PC-3 (cell line): ENCODE measurements at regions not wholly inside any gene's neighbourhood (a gene's known extent, or its start where the extent isn't known, plus 50 kb on each side); places are given as distances from the start of the nearest gene placed in this dataset.
A peak's percentile ranks its signal among the peaks of the same experiment; 100 is the strongest.

Experiments used
- ATAC-seq: fragments of 200-7000 bp; cut with Tn5 transposase; 2 replicates; pipeline ENCODE4 v1.9.1; 2020; ENCODE audit warnings: mild to moderate bottlenecking, moderate library complexity
- BruUV-seq: library from RNA; stranded (reverse); fragments of 400-500 nt; replicated peaks from 2 replicates; lab custom pipeline; 2021; lab: Mats Ljungman, UMichigan
- CTCF ChIA-PET: fragments of 300-600 bp; sonication (Branson Sonifier 250); formaldehyde crosslinking; loops from one replicate; lab custom pipeline; 2022; ENCODE audit warnings: antibody characterized with exemption; lab: Charles Lee
- POLR2A ChIA-PET: fragments of 300-600 bp; sonication (Branson Sonifier 250); formaldehyde crosslinking; loops from one replicate; lab custom pipeline; 2022; ENCODE audit warnings: antibody characterized with exemption; ENCODE audit not compliant: unreplicated experiment; lab: Charles Lee
- DNase-seq: peaks from one replicate; pipeline ENCODE4 v3.0.0-alpha.2; 2015
- H2AFZ ChIP-seq: fragments of 300-600 bp; sonication (generic); 2 replicates; pipeline ENCODE4 v1.6.0; 2016; ENCODE audit warnings: antibody characterized with exemption, low read length
- H3F3A ChIP-seq: fragments of 300-600 bp; sonication (generic); one replicate; pipeline ENCODE4 v1.6.0; 2017; ENCODE audit warnings: antibody characterized with exemption, low read length, control low read depth, mild to moderate bottlenecking; ENCODE audit not compliant: unreplicated experiment
- H3K27ac ChIP-seq: fragments of 300-600 bp; sonication (generic); 2 replicates; pipeline ENCODE4 v1.5.1; 2016; ENCODE audit warnings: mild to moderate bottlenecking, low read length
- H3K27me3 ChIP-seq: fragments of 300-600 bp; sonication (generic); 2 replicates; pipeline ENCODE4 v1.6.1; 2016; ENCODE audit warnings: low read length, mixed read lengths
- H3K36me3 ChIP-seq: fragments of 300-600 bp; sonication (generic); 2 replicates; pipeline ENCODE4 v1.6.1; 2016; ENCODE audit warnings: low read depth, mixed run types, low read length, mixed read lengths
- H3K4me1 ChIP-seq: fragments of 300-600 bp; sonication (generic); 2 replicates; pipeline ENCODE4 v1.5.1; 2016; ENCODE audit warnings: low read length; ENCODE audit not compliant: insufficient read depth
- H3K4me2 ChIP-seq: fragments of 300-600 bp; sonication (generic); 2 replicates; pipeline ENCODE4 v1.6.0; 2016; ENCODE audit warnings: low read length
- H3K4me3 ChIP-seq: fragments of 300-600 bp; sonication (generic); 2 replicates; pipeline ENCODE4 v1.5.1; 2016; ENCODE audit warnings: mild to moderate bottlenecking, low read length, mixed read lengths
- H3K79me2 ChIP-seq: fragments of 300-600 bp; sonication (generic); 2 replicates; pipeline ENCODE4 v1.6.1; 2017; ENCODE audit warnings: low read length, mixed read lengths
- H3K9ac ChIP-seq: fragments of 300-600 bp; sonication (generic); 2 replicates; pipeline ENCODE4 v1.6.0; 2016; ENCODE audit warnings: mild to moderate bottlenecking, low read length
- H3K9me2 ChIP-seq: fragments of 300-600 bp; sonication (generic); replicated peaks from 2 replicates; pipeline ENCODE4 v1.6.1; 2016; ENCODE audit warnings: mixed run types, low read length, mixed read lengths
- H3K9me3 ChIP-seq: fragments of 300-600 bp; sonication (generic); 2 replicates; pipeline ENCODE4 v1.6.1; 2016; ENCODE audit warnings: low read length, mixed read lengths
- H4K20me1 ChIP-seq: fragments of 300-600 bp; sonication (generic); 2 replicates; pipeline ENCODE4 v1.6.1; 2016; ENCODE audit warnings: low read length, mixed read lengths
- EZH2 ChIP-seq: fragments of 300-600 bp; sonication (generic); IDR thresholded peaks from one replicate; pipeline ENCODE4 v1.6.1; 2017; ENCODE audit warnings: antibody characterized with exemption, mild to moderate bottlenecking, low read length; ENCODE audit not compliant: unreplicated experiment
- EZH2phosphoT487 ChIP-seq: fragments of 300-600 bp; sonication (generic); IDR thresholded peaks from 2 replicates; pipeline ENCODE4 v1.6.1; 2018; ENCODE audit warnings: mild to moderate bottlenecking, antibody characterized with exemption, low read length, borderline replicate concordance
- intact Hi-C: fragments of 100-400 bp; cut with micrococcal nuclease; formaldehyde crosslinking; loops from 2 replicates; pipeline ENCODE4 v1.9.0; 2023
- TF ChIP-seq, protein P1 (sequence below): fragments of 300-600 bp; sonication (generic); conservative IDR thresholded peaks from 2 replicates; pipeline ENCODE4 v1.5.1; 2017; ENCODE audit warnings: antibody characterized with exemption, low read depth, mild to moderate bottlenecking, low read length

DNA sequence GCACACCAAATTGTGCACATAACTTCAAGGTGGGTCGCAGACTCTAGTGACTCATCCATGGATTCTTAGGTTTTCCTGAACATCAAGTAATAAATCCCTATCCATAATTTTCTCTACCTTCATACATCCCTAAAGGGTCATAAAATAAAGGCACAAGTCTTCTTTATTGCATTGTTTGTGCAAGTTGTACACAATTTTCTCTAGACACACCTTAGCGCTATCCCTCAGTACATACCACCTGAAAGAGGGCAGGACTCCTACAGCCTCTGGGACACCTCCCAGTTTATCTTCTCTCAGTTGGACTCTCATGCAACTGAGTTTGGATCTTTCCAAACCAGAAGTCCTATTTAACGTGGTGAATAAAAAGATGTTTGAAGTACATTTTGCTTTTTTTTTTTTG, 168.5 kb upstream of the BMP4 start:
- Histone ChIP-seq H3K4me1 (peaks cover 11% of the 10 kb centered on the region), H3K9me2 (no peaks in the 10 kb centered on the region), H3K4me3 (no peak overlapping the region), H4K20me1 (no peaks in the 10 kb centered on the region), H3K9me3 (no peaks in the 10 kb centered on the region), H3K27me3 (no peaks in the 10 kb centered on the region), H2AFZ (no peak overlapping the region), H3K36me3 (no peaks in the 10 kb centered on the region), H3K79me2 (no peaks in the 10 kb centered on the region), H3K4me2 (no peak overlapping the region), H3K27ac (no peak overlapping the region), H3K9ac (no peak overlapping the region), H3F3A (no peaks in the 10 kb centered on the region)
- no TSS peak for BruUV-seq
- no peak for ATAC-seq
- intact Hi-C loops, result no loop called here
- ChIA-PET POLR2A (interaction anchor here (0.6 kb wide), 1 partner anchor 405 kb away, joined by 4 read pairs; no protein-coding TSS in a partner anchor), CTCF (no interaction called here)
- no peak for TF ChIP-seq EZH2phosphoT487
- TF ChIP-seq, protein P1, sequence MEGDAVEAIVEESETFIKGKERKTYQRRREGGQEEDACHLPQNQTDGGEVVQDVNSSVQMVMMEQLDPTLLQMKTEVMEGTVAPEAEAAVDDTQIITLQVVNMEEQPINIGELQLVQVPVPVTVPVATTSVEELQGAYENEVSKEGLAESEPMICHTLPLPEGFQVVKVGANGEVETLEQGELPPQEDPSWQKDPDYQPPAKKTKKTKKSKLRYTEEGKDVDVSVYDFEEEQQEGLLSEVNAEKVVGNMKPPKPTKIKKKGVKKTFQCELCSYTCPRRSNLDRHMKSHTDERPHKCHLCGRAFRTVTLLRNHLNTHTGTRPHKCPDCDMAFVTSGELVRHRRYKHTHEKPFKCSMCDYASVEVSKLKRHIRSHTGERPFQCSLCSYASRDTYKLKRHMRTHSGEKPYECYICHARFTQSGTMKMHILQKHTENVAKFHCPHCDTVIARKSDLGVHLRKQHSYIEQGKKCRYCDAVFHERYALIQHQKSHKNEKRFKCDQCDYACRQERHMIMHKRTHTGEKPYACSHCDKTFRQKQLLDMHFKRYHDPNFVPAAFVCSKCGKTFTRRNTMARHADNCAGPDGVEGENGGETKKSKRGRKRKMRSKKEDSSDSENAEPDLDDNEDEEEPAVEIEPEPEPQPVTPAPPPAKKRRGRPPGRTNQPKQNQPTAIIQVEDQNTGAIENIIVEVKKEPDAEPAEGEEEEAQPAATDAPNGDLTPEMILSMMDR, result no peak
- TF ChIP-seq EZH2, result no peak
- no peak for DNase-seq

DNA sequence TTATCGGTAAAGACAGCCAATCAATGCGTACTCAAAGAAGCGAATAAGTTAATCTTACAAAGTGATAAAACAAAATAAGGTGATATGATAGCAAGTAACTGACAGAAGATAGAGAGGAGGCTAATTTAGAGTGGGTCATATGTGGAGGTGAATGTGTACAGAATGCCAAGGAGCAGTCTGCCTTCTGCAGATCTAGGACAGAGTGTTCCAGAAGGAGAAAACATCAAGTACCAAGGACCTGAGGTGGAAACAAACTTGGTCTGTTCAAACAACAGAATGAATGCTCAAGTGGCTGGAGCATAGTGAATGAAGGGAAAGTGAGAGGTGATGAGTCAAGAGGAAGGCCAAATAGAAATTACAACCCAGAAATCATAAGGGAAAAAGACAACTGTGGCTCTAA, 170.3 kb upstream of the BMP4 start:
- no peak overlapping the region for H3K9ac ChIP-seq
- H3K4me1 ChIP-seq, result peaks cover 13% of the 10 kb centered on the region

DNA sequence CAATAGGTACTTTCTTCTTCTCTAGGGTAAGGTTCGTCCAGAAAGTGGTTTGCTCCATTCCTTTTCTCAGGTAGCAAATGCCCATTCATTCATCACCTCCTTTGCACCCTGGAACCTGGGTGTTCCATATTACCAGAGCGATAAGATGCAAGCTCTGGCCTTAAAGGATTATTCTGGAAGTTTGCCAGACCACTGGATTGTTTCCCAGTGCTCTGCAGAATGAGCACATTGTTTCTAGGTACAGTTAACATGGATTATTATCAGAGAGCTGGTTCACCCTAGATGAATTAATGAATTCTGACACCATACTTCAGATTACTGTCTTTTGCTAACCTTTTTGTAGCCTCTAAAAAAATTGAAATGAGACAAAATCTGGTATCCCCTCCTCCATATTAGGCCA, 170.9 kb upstream of the BMP4 start:
- Histone ChIP-seq H3K4me3 (no peak overlapping the region), H3K4me2 (no peak overlapping the region), H3K27ac (no peak overlapping the region), H3K36me3 (no peaks in the 10 kb centered on the region), H3K79me2 (no peaks in the 10 kb centered on the region), H2AFZ (no peak overlapping the region), H3F3A (no peaks in the 10 kb centered on the region), H3K9me2 (no peaks in the 10 kb centered on the region), H3K9ac (no peak overlapping the region), H3K9me3 (no peaks in the 10 kb centered on the region), H3K4me1 (peaks cover 15% of the 10 kb centered on the region), H3K27me3 (no peaks in the 10 kb centered on the region), H4K20me1 (no peaks in the 10 kb centered on the region)
- CTCF ChIA-PET, result no interaction called here
- POLR2A ChIA-PET, result no interaction called here
- intact Hi-C loops, result no loop called here
- DNase-seq (peak; percentile 62), ATAC-seq (no peak)
- TF ChIP-seq EZH2 (no peak), EZH2phosphoT487 (no peak)
- TF ChIP-seq, protein P1, result no peak
- BruUV-seq, result no TSS peak

More for the DNA sequence above, 170.3 kb upstream of the BMP4 start:
- ATAC-seq (no peak), DNase-seq (no peak)
- POLR2A ChIA-PET, result no interaction called here
- no peaks in the 10 kb centered on the region for H3K9me3 ChIP-seq
- H3K27ac ChIP-seq, result no peak overlapping the region
- no peaks in the 10 kb centered on the region for H3K9me2 ChIP-seq
- intact Hi-C loops, result no loop called here
- no peak overlapping the region for H3K4me3 ChIP-seq
- no peaks in the 10 kb centered on the region for H4K20me1 ChIP-seq
- H3K27me3 ChIP-seq, result no peaks in the 10 kb centered on the region
- no peak for TF ChIP-seq EZH2
- TF ChIP-seq EZH2phosphoT487, result no peak
- TF ChIP-seq, protein P1, result no peak
- H3F3A ChIP-seq, result no peaks in the 10 kb centered on the region
- no peak overlapping the region for H2AFZ ChIP-seq
- BruUV-seq, result no TSS peak
- CTCF ChIA-PET, result no interaction called here
- no peak overlapping the region for H3K4me2 ChIP-seq
- no peaks in the 10 kb centered on the region for H3K36me3 ChIP-seq
- H3K79me2 ChIP-seq, result no peaks in the 10 kb centered on the region
